GM21528 (cell line): ENCODE measurements at regions not wholly inside any gene's neighbourhood (a gene's known extent, or its start where the extent isn't known, plus 50 kb on each side); places are given as distances from the start of the nearest gene placed in this dataset.

ENCODE experiments used
- ATAC-seq: cut with Tn5 transposase; IDR thresholded peaks from one replicate; pipeline ENCODE4 v1.9.1; 2021; ENCODE audit warnings: mild to moderate bottlenecking, moderate library complexity; ENCODE audit not compliant: unreplicated experiment, low FRiP score

- ATAC-seq: no peak
Observed at GRCh38 chr13:79802389-79803085, 321.6 kb downstream of the NDFIP2 start.

DNA sequence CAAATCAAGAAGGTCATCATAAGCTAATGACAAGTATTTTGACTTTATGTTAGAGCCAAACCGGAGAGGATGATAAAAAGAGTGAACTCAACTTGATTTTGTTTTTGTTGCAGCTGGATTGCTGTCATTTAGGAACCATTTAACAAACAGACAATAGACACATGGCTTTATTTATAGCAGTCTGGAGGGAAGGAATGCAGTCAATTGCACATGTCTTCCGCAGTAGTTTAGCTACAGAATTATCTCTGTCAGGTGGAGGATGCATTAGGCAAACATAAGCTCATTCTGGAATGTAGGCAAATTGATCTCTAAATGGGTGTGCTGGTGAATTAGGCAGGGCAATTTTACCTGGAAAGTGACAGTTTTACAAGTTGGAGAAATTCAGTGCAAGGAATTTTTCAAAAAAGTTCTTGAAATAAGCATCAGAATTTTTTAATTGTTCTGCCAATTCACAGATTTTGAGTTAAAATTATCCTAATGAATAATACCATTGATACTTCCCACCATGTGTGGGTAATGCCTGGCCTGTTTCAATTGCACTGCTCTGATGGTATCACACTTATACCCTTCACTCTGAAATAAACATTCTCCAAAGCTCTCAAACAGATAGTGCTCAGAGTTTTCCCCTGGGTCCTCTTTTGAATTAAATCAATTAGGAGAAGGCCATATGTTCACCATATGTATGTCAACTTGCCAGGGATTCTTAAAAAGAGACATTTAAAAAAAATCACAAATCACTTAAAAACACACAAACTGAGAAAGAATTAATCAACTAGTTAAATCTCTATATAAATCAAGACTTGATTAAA is 318.3 kb downstream of the NDFIP2 start:
- ATAC-seq: no peak

DNA sequence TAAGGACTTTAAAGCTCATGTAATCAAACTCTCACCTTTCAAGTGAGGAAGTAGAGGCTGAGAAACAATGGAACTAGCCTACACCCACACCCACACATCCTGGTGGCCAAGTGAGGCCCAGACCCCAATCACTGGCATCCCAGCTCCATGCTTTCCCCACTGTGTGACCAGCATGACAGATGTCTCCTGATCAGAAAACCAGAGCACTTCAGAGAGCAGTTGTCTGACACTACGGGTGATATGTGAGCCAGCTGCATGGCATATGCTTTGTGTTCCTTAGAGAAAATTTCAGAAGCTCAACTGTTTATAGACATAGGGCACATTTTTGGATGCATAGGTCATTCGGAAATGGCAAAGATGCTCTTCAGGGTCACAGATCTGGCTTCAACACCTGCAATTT is 315.2 kb downstream of the NDFIP2 start:
- no peak for ATAC-seq

DNA sequence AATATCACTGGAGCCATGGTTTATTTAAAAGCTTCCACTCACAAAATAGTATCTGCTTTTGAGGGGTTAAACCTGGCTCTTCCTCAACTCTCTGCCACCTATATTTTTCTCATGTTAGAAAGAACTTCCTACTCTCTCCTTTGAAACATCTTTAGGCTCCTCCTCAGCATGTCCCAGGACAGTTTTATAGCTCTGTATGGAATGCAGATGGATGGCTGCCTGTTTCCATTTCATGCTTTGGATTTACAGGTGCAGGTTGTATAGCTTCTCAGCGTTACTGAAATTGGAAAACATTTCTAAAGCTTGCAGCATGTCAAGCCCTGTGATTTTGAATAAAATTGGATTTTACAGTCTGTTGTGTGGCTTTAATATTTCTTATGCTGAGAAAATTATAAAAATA is 314.0 kb downstream of the NDFIP2 start:
- no peak for ATAC-seq

DNA sequence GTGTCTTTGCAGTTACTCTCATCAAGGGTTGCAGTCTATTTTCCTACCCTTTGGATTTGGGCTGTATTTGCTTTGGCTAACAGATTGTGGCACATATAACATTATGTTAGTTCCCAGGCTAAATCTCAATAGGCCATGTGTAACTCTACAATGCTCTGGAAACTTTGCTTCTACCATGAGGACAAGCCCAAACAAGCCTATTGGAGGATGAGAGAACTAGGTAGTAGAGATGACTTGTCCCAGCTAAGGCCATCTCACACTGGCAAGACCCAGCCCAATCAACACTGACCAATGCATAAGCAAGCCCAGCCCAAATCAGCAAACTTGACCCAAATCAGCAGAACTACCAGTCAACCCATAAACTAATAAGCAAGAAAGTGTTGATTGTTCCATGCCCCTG is 311.8 kb downstream of the NDFIP2 start:
- no peak for ATAC-seq

GRCh38 chr13:79791471-79792042 is 310.6 kb downstream of the NDFIP2 start:
- ATAC-seq: no peak

GRCh38 chr13:79786176-79786575 is 305.2 kb downstream of the NDFIP2 start:
- ATAC-seq: no peak

DNA sequence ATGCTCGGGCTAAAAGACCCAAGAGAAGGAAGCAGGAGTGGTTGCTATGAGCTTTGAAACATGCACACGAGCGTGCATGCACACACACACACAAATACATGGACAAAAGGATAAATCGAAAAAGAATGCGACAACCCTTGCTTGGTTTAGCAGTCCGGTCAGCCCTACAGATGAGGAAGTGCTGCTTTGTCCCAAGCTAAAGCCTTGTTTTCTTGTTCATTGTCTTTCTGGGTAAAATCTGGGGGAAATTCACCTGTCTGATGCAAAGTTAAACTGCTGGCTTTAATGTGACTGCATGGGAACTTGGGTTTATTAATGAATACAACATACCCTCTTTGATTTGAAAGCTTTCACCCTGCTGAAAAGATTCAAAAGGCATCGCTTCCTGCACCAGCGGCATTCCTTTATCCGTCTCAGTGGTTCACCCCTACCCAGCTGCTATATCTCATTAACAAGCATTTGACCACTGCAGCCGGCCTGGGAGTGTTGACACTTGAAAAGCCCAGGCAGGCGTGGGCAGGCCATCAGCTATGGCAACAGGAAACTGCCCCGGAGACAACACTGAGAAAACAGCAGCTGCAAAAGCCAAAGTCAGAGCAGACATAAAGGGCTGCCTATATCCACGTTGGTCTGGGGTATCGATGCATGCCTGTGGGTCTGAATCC is 301.7 kb downstream of the NDFIP2 start:
- ATAC-seq: no peak

DNA sequence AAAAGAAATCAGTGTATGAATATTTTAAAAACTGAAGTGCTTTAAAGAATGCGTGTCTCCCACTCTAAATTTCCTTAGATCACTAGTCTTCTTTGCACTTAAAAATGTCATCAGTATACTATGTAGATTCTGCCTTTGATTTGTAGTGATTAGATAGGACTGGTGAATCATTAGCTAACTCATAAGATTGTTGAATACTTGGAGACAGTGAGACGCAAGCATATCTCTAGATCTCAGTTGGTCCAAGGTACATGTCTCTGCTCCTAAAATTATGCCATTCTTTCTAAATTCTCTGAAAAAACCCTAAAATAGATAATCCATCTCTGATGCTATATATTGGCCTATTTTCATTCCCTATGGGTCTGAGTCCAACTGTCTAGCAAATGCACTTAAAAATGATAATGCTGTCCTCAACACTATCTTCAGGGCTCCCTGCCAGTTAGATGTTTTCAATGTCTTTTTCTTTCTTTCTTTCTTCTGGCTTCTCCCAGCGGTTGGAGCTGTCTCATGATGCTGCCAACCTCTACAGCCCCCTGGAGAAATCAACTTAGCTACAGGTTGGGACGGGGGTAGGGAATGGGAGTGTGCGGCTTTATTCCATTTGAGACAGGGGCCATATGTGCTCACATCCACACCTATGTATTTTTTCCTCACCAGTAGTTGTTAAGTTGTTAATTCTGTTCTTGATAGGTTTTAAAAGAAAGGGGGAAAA is 301.0 kb downstream of the NDFIP2 start:
- no peak for ATAC-seq

DNA sequence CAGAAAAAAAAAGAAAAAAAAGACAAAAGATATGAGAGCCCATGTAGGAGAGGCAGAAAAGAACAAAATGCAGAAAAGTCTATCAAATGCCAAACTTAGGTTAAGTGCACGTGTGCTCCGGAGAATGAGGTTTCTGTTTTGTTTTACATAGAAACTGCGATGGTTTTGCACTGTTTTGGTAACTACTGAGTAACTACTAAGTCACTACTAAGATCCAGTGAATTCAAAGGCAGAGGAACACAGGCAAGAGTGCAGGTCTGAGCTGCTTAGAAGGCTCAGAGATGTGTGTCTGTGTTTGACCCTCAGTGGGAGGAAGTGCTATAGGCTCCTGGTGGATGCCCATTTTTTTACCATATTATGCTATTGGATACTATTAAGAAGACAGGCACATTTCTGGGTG is 299.3 kb downstream of the NDFIP2 start:
- ATAC-seq: no peak

- ATAC-seq: no peak
Observed at GRCh38 chr13:79779761-79780160, 298.8 kb downstream of the NDFIP2 start.

DNA sequence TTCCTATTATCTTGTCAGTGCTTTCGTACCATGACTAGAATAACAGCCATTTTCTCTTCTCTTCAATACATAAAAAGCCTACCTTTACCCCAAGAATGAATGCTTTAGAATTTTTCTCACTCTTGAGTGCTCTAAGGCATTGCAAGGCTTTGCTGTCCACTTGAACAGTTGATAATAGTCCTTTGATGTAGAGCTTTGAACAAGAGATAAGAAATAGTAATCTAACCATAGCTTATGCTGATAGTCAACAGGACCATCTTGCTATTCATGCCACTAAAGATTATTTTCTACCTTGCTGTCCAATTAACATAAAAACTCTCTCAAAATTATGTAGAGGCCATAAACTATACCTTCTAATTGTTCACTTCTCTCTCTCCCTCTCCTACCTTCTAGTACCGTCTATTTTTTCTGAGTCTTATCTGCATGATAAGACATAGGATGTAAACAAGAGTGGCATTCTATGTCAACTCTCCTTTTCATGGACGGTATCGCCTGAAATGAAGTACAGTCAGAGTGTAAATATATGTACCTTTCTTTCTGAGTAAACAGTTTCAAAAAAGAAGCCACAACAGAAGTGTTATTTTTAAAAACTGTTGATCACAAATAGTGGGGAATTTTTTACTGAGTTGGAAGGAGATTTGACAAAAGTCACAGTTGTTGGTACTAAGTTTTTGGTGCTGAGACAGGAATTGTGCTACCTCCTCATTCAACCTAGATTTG is 297.9 kb downstream of the NDFIP2 start:
- ATAC-seq: no peak

- ATAC-seq: no peak
Observed at GRCh38 chr13:79777504-79777903, 296.5 kb downstream of the NDFIP2 start.

- no peak for ATAC-seq
Observed at GRCh38 chr13:79776531-79777295, 295.8 kb downstream of the NDFIP2 start.

GRCh38 chr13:79775830-79776229 is 294.9 kb downstream of the NDFIP2 start:
- no peak for ATAC-seq

- no peak for ATAC-seq
Observed at GRCh38 chr13:79772811-79773210, 291.9 kb downstream of the NDFIP2 start.

GRCh38 chr13:79771493-79771892 is 290.5 kb downstream of the NDFIP2 start:
- ATAC-seq: no peak

GRCh38 chr13:79770056-79770455 is 289.1 kb downstream of the NDFIP2 start:
- ATAC-seq: no peak

DNA sequence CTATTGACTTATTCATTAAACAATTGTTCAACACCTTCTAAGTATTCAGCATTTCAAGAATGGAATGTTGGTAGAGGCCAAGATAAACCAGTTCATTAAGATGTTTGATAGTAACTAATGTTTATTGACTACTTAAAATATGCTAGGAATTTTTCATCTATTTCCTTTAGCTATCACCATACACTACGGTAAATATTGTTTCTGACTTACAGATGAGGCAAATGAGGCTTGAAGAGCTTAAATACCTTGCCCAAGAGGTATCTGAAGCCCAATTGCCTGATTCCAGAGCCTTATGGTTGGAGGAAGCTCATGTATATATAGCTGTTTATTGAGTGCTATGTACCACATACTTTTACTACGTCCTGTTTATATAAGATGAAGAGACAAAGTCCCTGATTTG is 286.2 kb downstream of the NDFIP2 start:
- no peak for ATAC-seq
